HG03039 (cell line): ENCODE measurements at regions not wholly inside any gene's neighbourhood (a gene's known extent, or its start where the extent isn't known, plus 50 kb on each side); places are given as distances from the start of the nearest gene placed in this dataset.

Source experiments
- ATAC-seq: cut with Tn5 transposase; IDR thresholded peaks from one replicate; pipeline ENCODE4 v1.9.1; 2021; ENCODE audit warnings: mild to moderate bottlenecking, moderate library complexity; ENCODE audit not compliant: unreplicated experiment

GRCh38 chr3:180528843-180529242, 73.1 kb upstream of the TTC14 start:
- no peak for ATAC-seq

- no peak for ATAC-seq
Observed at GRCh38 chr3:180529778-180530177, 72.2 kb upstream of the TTC14 start.

- no peak for ATAC-seq
Observed at GRCh38 chr3:180530276-180530675, 71.7 kb upstream of the TTC14 start.

GRCh38 chr3:180531303-180532278, 70.4 kb upstream of the TTC14 start:
- ATAC-seq: no peak

- ATAC-seq: no peak
Observed at GRCh38 chr3:180534828-180535227, 67.1 kb upstream of the TTC14 start.

- no peak for ATAC-seq
Observed at GRCh38 chr3:180538493-180538892, 63.5 kb upstream of the TTC14 start.

GRCh38 chr3:180543877-180544276, 58.1 kb upstream of the TTC14 start:
- no peak for ATAC-seq

GRCh38 chr3:180546863-180547262, 55.1 kb upstream of the TTC14 start:
- no peak for ATAC-seq

GRCh38 chr3:180548050-180548449, 53.9 kb upstream of the TTC14 start:
- no peak for ATAC-seq
